Renal pelvis (tissue), 1 donor: ENCODE measurements at regions not wholly inside any gene's neighbourhood (a gene's known extent, or its start where the extent isn't known, plus 50 kb on each side); places are given as distances from the start of the nearest gene placed in this dataset.
A peak's percentile ranks its signal among the peaks of the same experiment; 100 is the strongest.

Experiments used
- DNase-seq: peaks from one replicate; pipeline ENCODE4 v3.0.0-alpha.2; 2013

- DNase-seq, result no peak
Measured at GRCh38 chr13:33515146-33515545, 229.6 kb upstream of the STARD13 start.

GRCh38 chr13:33518452-33518851 lies 232.9 kb upstream of the STARD13 start:
- DNase-seq, result no peak

- no peak for DNase-seq
Measured at GRCh38 chr13:33519561-33520467, 234.3 kb upstream of the STARD13 start.

GRCh38 chr13:33520468-33520839 lies 234.9 kb upstream of the STARD13 start:
- no peak for DNase-seq

- no peak for DNase-seq
Measured at GRCh38 chr13:33524086-33524485, 238.5 kb upstream of the STARD13 start.

- no peak for DNase-seq
Measured at GRCh38 chr13:33525763-33526162, 240.2 kb upstream of the STARD13 start.

- DNase-seq, result no peak
Measured at GRCh38 chr13:33526718-33527117, 241.2 kb upstream of the STARD13 start.

GRCh38 chr13:33528896-33529295 lies 243.3 kb upstream of the STARD13 start:
- no peak for DNase-seq

- DNase-seq, result no peak
Measured at GRCh38 chr13:33531484-33531883, 245.9 kb upstream of the STARD13 start.

GRCh38 chr13:33535061-33535460 lies 249.5 kb upstream of the STARD13 start:
- no peak for DNase-seq

GRCh38 chr13:33536601-33537000 lies 251.0 kb upstream of the STARD13 start:
- DNase-seq, result no peak

- no peak for DNase-seq
Measured at GRCh38 chr13:33537026-33537425, 251.5 kb upstream of the STARD13 start.

- DNase-seq, result no peak
Measured at GRCh38 chr13:33537676-33538075, 252.1 kb upstream of the STARD13 start.

GRCh38 chr13:33541456-33541855 lies 255.9 kb upstream of the STARD13 start:
- DNase-seq, result no peak

- no peak for DNase-seq
Measured at GRCh38 chr13:33541962-33542308, 256.4 kb upstream of the STARD13 start.

GRCh38 chr13:33542309-33543088 lies 256.9 kb upstream of the STARD13 start:
- peak; percentile 99 for DNase-seq

- no peak for DNase-seq
Measured at GRCh38 chr13:33543089-33543459, 257.5 kb upstream of the STARD13 start.

GRCh38 chr13:33543631-33544265 lies 258.2 kb upstream of the STARD13 start:
- DNase-seq, result no peak

- DNase-seq, result no peak
Measured at GRCh38 chr13:33544308-33544707, 258.8 kb upstream of the STARD13 start.

- no peak for DNase-seq
Measured at GRCh38 chr13:33545492-33545891, 259.9 kb upstream of the STARD13 start.

GRCh38 chr13:33547035-33547434 lies 261.5 kb upstream of the STARD13 start:
- no peak for DNase-seq

GRCh38 chr13:33548069-33548468 lies 262.5 kb upstream of the STARD13 start:
- no peak for DNase-seq

GRCh38 chr13:33550276-33550675 lies 264.7 kb upstream of the STARD13 start:
- no peak for DNase-seq
